ENCODE measurements at regions not wholly inside any gene's neighbourhood (a gene's known extent, or its start where the extent isn't known, plus 50 kb on each side); places are given as distances from the start of the nearest gene placed in this dataset.

- no peak for TF ChIP-seq FOXA1 (IDR thresholded peaks at IDR 0.05)
- TF ChIP-seq BHLHE40 (IDR thresholded peaks at IDR 0.05; ENCODE audit: borderline replicate concordance) = no peak
- TF ChIP-seq HDGF (IDR thresholded peaks at IDR 0.05; ENCODE audit: borderline replicate concordance) = no peak
- TF ChIP-seq TARDBP (IDR thresholded peaks at IDR 0.05) = no peak
- no peak for TF ChIP-seq ZNF384 (IDR thresholded peaks at IDR 0.05)
- TF ChIP-seq SUZ12 (IDR thresholded peaks at IDR 0.05) = no peak
- TF ChIP-seq, protein P1, sequence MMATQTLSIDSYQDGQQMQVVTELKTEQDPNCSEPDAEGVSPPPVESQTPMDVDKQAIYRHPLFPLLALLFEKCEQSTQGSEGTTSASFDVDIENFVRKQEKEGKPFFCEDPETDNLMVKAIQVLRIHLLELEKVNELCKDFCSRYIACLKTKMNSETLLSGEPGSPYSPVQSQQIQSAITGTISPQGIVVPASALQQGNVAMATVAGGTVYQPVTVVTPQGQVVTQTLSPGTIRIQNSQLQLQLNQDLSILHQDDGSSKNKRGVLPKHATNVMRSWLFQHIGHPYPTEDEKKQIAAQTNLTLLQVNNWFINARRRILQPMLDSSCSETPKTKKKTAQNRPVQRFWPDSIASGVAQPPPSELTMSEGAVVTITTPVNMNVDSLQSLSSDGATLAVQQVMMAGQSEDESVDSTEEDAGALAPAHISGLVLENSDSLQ (IDR thresholded peaks at IDR 0.05) = no peak
- no peak for TF ChIP-seq CTBP1 (IDR thresholded peaks at IDR 0.05; ENCODE audit: borderline replicate concordance)
- TF ChIP-seq LEF1 (IDR thresholded peaks at IDR 0.05; ENCODE audit: borderline replicate concordance) = no peak
- no peak for DNase-seq (ENCODE audit: extremely low spot score)
- CTCF ChIA-PET = no interaction called here
- POLR2A ChIA-PET = no interaction called here
Observed at GRCh38 chr5:135655468-135655815, 76.7 kb upstream of the CXCL14 start.

- no peak for TF ChIP-seq TARDBP (IDR thresholded peaks at IDR 0.05)
- POLR2A ChIA-PET = no interaction called here
- CTCF ChIA-PET = no interaction called here
- DNase-seq (ENCODE audit: extremely low spot score) = no peak
Observed at GRCh38 chr5:135654761-135655467, 76.1 kb upstream of the CXCL14 start.

DNA sequence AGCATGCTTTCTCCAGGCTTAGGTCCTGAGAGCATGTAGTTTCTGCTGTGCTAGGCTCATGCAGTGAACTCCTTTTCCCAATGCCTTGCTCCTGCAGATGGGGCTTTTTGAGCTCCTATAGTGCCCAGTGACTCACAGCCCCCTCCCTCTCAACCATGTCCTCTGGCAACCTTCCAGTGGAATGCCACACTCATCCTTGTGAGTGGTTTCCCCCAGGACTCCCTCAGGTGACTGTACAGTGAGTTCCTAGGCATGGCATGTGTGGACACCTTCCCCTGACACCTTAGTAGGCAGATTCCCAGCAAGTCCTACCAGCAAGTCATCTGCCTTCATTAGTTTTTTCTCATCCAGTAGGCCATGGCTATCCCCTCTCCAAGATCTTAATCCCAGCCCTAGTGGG is 72.4 kb upstream of the CXCL14 start:
- ChIA-PET CTCF (no interaction called here), POLR2A (no interaction called here)
- TF ChIP-seq ZNF384 (IDR thresholded peaks at IDR 0.05) (no peak), LEF1 (IDR thresholded peaks at IDR 0.05; ENCODE audit: borderline replicate concordance) (no peak), FOXA1 (IDR thresholded peaks at IDR 0.05) (no peak), CTBP1 (IDR thresholded peaks at IDR 0.05; ENCODE audit: borderline replicate concordance) (no peak), NFRKB (IDR thresholded peaks at IDR 0.05) (no peak), FOXK2 (IDR thresholded peaks at IDR 0.05) (no peak), HDGF (IDR thresholded peaks at IDR 0.05; ENCODE audit: borderline replicate concordance) (no peak), ARNT (IDR thresholded peaks at IDR 0.05) (no peak), SUZ12 (IDR thresholded peaks at IDR 0.05) (no peak), ELF4 (IDR thresholded peaks at IDR 0.05) (no peak), SP1 (IDR thresholded peaks at IDR 0.05) (no peak), L3MBTL2 (conservative IDR thresholded peaks at IDR 0.05) (no peak), TARDBP (IDR thresholded peaks at IDR 0.05) (no peak), FOXM1 (IDR thresholded peaks at IDR 0.05; ENCODE audit: borderline replicate concordance) (no peak), BHLHE40 (IDR thresholded peaks at IDR 0.05; ENCODE audit: borderline replicate concordance) (no peak)
- TF ChIP-seq, protein P1 (IDR thresholded peaks at IDR 0.05) = no peak
- DNase-seq (ENCODE audit: extremely low spot score) = no peak

GRCh38 chr5:135650081-135650480 is 71.3 kb upstream of the CXCL14 start:
- CTCF ChIA-PET = no interaction called here
- TF ChIP-seq ZNF384 (IDR thresholded peaks at IDR 0.05) (no peak), SP1 (IDR thresholded peaks at IDR 0.05) (no peak), SUZ12 (IDR thresholded peaks at IDR 0.05) (no peak), HDGF (IDR thresholded peaks at IDR 0.05; ENCODE audit: borderline replicate concordance) (no peak), FOXM1 (IDR thresholded peaks at IDR 0.05; ENCODE audit: borderline replicate concordance) (no peak), NFRKB (IDR thresholded peaks at IDR 0.05) (no peak), FOXA1 (IDR thresholded peaks at IDR 0.05) (no peak), TARDBP (IDR thresholded peaks at IDR 0.05) (no peak), BHLHE40 (IDR thresholded peaks at IDR 0.05; ENCODE audit: borderline replicate concordance) (no peak), L3MBTL2 (conservative IDR thresholded peaks at IDR 0.05) (no peak), ARNT (IDR thresholded peaks at IDR 0.05) (no peak), LEF1 (IDR thresholded peaks at IDR 0.05; ENCODE audit: borderline replicate concordance) (no peak), FOXK2 (IDR thresholded peaks at IDR 0.05) (no peak), ELF4 (IDR thresholded peaks at IDR 0.05) (no peak), CTBP1 (IDR thresholded peaks at IDR 0.05; ENCODE audit: borderline replicate concordance) (no peak)
- TF ChIP-seq, protein P1 (IDR thresholded peaks at IDR 0.05) = no peak
- POLR2A ChIA-PET = interaction anchor here (1.9 kb wide), 1 partner anchor 12 kb away, joined by 5 read pairs; no protein-coding TSS in a partner anchor
- DNase-seq (ENCODE audit: extremely low spot score) = no peak

DNA sequence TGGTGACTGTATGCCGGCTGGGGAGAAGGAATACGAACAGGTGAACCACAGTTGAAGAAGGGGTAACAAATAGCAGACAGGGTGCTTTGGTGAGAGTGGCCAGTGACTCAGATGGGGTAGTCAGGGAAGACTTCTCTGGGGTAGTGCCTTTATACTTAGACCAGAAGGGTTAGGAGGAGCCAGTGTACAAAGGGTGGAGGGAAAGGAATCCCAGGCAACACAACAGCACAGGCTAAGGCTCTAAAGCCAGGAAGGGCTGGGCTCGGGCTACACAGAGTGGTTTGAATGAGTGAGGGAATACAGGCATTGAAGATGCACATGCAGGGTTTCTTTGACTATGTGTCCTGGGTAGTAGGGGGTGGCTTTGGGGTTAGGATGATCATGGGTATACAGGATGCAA is 70.6 kb upstream of the CXCL14 start:
- POLR2A ChIA-PET = interaction anchor here (1.9 kb wide), 1 partner anchor 13 kb away, joined by 5 read pairs; no protein-coding TSS in a partner anchor
- TF ChIP-seq ARNT (IDR thresholded peaks at IDR 0.05) = no peak
- TF ChIP-seq FOXK2 (IDR thresholded peaks at IDR 0.05) = no peak
- TF ChIP-seq ELF4 (IDR thresholded peaks at IDR 0.05) = no peak
- TF ChIP-seq BHLHE40 (IDR thresholded peaks at IDR 0.05; ENCODE audit: borderline replicate concordance) = no peak
- no peak for TF ChIP-seq FOXA1 (IDR thresholded peaks at IDR 0.05)
- TF ChIP-seq SP1 (IDR thresholded peaks at IDR 0.05) = no peak
- TF ChIP-seq, protein P1 (IDR thresholded peaks at IDR 0.05) = no peak
- no peak for TF ChIP-seq ZNF384 (IDR thresholded peaks at IDR 0.05)
- TF ChIP-seq FOXM1 (IDR thresholded peaks at IDR 0.05; ENCODE audit: borderline replicate concordance) = no peak
- TF ChIP-seq TARDBP (IDR thresholded peaks at IDR 0.05) = no peak
- TF ChIP-seq LEF1 (IDR thresholded peaks at IDR 0.05; ENCODE audit: borderline replicate concordance) = no peak
- CTCF ChIA-PET = no interaction called here
- no peak for DNase-seq (ENCODE audit: extremely low spot score)

DNA sequence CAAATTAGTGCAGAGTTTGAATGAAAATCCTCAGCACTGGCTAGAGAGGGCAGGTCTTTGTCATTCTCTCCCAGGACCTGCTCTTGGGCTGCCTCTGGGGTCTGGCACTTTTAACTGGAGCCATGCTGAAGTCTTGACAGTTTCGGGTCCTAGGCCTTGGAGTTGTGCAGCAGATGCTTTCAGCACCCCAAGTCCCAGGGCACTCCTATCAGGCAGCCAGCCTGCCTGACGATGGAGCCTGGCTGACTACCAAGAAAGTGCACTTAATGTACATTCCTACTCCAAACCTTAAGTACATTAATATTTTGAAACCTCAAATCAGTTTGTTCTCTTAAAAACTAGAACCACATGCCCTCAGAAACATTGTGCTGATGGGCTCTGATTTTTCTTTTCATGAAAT is 69.3 kb upstream of the CXCL14 start:
- CTCF ChIA-PET = no interaction called here
- DNase-seq (ENCODE audit: extremely low spot score) = no peak
- TF ChIP-seq NFRKB (IDR thresholded peaks at IDR 0.05) (no peak), CTBP1 (IDR thresholded peaks at IDR 0.05; ENCODE audit: borderline replicate concordance) (no peak), BHLHE40 (IDR thresholded peaks at IDR 0.05; ENCODE audit: borderline replicate concordance) (no peak), FOXM1 (IDR thresholded peaks at IDR 0.05; ENCODE audit: borderline replicate concordance) (no peak), ARNT (IDR thresholded peaks at IDR 0.05) (no peak), SP1 (IDR thresholded peaks at IDR 0.05) (no peak), SUZ12 (IDR thresholded peaks at IDR 0.05) (no peak), LEF1 (IDR thresholded peaks at IDR 0.05; ENCODE audit: borderline replicate concordance) (no peak), ZNF384 (IDR thresholded peaks at IDR 0.05) (no peak)
- POLR2A ChIA-PET = no interaction called here

Data from HEK293T (cell line).